AG04449 (cell line): ENCODE measurements at regions not wholly inside any gene's neighbourhood (a gene's known extent, or its start where the extent isn't known, plus 50 kb on each side); places are given as distances from the start of the nearest gene placed in this dataset.

Source experiments
- CTCF ChIA-PET: fragments of 350-600 bp; formaldehyde crosslinking; extraction: SDS; loops from one replicate; lab custom pipeline; 2021; ENCODE audit warnings: antibody characterized with exemption; lab: Yijun Ruan, JAX
- POLR2A ChIA-PET: fragments of 400-600, 350-600 bp; formaldehyde crosslinking; extraction: SDS; loops from one replicate; lab custom pipeline; 2020; ENCODE audit warnings: antibody characterized with exemption, inconsistent platforms; lab: Yijun Ruan, JAX
- DNase-seq: peaks from one replicate; pipeline ENCODE4 v3.0.0-alpha.2; 2010; ENCODE audit warnings: low read depth, low spot score
- H3K4me3 ChIP-seq: 2 replicates; pipeline ENCODE4 v1.5.1; 2011; ENCODE audit warnings: low read depth, mild to moderate bottlenecking, control low read depth, low read length
- TF ChIP-seq, protein P1 (sequence below): IDR thresholded peaks from one replicate; pipeline ENCODE4 v1.5.1; 2011; ENCODE audit warnings: mild to moderate bottlenecking, moderate library complexity, low read length, control low read depth, inconsistent platforms; ENCODE audit not compliant: insufficient read depth; ENCODE audit errors: missing control alignments

DNA sequence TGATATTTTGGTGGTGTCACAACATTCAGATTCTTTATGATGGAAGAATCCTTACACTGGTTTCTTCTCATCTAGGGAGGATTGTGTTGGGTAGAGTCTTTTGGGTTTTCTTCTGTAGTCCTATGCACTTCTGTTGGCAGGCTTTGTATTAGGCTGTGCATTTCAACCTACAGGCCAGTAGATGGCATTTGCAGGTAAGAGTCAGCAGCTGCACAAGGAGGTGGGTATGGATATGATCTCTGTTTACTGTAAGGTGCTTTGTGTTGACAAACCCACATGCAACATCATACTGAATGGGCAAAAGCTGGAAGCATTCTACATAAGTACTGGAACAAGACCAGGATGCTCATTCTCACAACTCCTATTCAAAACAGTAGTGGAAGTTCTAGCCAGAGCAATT is 656.8 kb downstream of the METTL4 start:
- CTCF ChIA-PET = no interaction called here

GRCh38 chr18:1916869-1917523 is 654.3 kb downstream of the METTL4 start:
- no peak overlapping the region for H3K4me3 ChIP-seq
- CTCF ChIA-PET = no interaction called here
- POLR2A ChIA-PET = no interaction called here
- DNase-seq = no peak
- TF ChIP-seq, protein P1, sequence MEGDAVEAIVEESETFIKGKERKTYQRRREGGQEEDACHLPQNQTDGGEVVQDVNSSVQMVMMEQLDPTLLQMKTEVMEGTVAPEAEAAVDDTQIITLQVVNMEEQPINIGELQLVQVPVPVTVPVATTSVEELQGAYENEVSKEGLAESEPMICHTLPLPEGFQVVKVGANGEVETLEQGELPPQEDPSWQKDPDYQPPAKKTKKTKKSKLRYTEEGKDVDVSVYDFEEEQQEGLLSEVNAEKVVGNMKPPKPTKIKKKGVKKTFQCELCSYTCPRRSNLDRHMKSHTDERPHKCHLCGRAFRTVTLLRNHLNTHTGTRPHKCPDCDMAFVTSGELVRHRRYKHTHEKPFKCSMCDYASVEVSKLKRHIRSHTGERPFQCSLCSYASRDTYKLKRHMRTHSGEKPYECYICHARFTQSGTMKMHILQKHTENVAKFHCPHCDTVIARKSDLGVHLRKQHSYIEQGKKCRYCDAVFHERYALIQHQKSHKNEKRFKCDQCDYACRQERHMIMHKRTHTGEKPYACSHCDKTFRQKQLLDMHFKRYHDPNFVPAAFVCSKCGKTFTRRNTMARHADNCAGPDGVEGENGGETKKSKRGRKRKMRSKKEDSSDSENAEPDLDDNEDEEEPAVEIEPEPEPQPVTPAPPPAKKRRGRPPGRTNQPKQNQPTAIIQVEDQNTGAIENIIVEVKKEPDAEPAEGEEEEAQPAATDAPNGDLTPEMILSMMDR = no peak

More for the DNA sequence above, 656.8 kb downstream of the METTL4 start:
- TF ChIP-seq, protein P1 = no peak
- H3K4me3 ChIP-seq = no peak overlapping the region
- DNase-seq = no peak
- POLR2A ChIA-PET = no interaction called here

DNA sequence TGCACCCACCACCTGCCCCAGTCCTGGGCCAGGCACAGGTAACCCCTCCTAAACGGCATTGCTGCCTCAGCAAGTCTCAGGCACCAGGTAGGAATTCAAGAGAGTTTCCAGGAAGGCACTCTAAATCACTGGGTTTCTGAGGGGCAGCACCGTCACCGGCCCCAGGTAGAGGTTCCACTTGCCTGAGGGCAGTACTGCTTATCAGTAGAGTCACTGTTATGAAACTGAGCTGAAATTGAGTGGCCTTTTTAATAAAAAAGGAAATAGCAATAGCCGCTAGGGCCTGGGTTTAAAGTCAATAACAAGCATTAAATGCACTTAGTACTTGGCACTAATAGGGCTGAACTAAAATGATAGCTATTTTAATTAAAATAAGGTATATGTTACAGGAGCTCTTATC is 653.7 kb downstream of the METTL4 start:
- ChIA-PET CTCF (no interaction called here), POLR2A (no interaction called here)
- TF ChIP-seq, protein P1 = no peak
- H3K4me3 ChIP-seq = no peak overlapping the region
- no peak for DNase-seq

- no peak for DNase-seq
- TF ChIP-seq, protein P1 = no peak
- POLR2A ChIA-PET = no interaction called here
- CTCF ChIA-PET = no interaction called here
- H3K4me3 ChIP-seq = no peak overlapping the region
Measured at GRCh38 chr18:1922066-1922465, 649.2 kb downstream of the METTL4 start.

DNA sequence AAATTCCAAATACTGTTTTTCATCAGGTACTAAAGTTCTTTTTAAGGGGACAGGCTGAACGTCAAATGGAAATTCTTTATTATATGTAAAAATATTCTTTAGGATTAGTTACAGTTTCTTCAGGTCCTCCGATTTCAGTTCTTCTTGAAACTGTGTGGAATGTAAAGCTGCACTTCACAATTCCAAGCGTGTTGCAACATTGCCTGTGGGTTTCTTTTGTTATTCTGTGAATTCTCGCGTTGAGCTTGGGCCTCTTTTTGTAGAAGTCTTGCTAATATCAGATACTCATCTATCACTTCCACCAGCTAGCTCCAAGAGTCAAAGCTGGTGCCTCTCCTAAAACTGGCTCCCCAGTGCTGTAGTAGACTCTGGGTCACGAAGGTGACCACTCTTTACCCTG is 642.6 kb downstream of the METTL4 start:
- ChIA-PET CTCF (no interaction called here), POLR2A (no interaction called here)
- DNase-seq = no peak

GRCh38 chr18:1929720-1930119 is 641.6 kb downstream of the METTL4 start:
- ChIA-PET CTCF (no interaction called here), POLR2A (no interaction called here)
- no peak overlapping the region for H3K4me3 ChIP-seq
- DNase-seq = no peak
- TF ChIP-seq, protein P1 = no peak

More for the DNA sequence above, 642.6 kb downstream of the METTL4 start:
- no peak overlapping the region for H3K4me3 ChIP-seq
- TF ChIP-seq, protein P1 = no peak
